Muscle of back (tissue), 3 donors: ENCODE measurements at regions not wholly inside any gene's neighbourhood (a gene's known extent, or its start where the extent isn't known, plus 50 kb on each side); places are given as distances from the start of the nearest gene placed in this dataset.
"Not testable (repeated sequence)": the region's sequence is repeated elsewhere in the genome, so short reads cannot be mapped to it uniquely, and the experiment has no call there.

ENCODE experiments used
- DNase-seq, 3 donors: peaks; one replicate each; pipeline versions ENCODE4 v3.0.0 to v3.0.0-alpha.2; 2013

DNA sequence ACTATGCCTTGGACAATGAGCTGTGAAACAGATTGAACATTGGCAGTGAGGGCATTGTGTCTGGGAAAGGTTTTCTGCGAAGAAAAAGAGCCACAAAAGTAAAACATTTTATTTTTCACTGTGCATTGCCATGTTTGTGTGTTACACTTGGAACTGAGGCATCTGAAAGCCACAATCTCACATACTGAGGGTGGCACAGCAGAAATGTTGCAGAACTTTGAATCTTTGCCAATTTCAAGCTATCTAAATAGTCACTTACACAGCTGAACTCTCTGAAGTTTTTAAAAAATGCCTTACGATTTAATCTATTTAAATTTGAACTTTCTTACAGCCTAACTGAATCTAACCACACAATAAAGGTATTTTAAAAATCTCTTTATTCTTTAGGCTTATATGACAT lies 154.1 kb upstream of the GRM7 start:
- no peak for DNase-seq

DNA sequence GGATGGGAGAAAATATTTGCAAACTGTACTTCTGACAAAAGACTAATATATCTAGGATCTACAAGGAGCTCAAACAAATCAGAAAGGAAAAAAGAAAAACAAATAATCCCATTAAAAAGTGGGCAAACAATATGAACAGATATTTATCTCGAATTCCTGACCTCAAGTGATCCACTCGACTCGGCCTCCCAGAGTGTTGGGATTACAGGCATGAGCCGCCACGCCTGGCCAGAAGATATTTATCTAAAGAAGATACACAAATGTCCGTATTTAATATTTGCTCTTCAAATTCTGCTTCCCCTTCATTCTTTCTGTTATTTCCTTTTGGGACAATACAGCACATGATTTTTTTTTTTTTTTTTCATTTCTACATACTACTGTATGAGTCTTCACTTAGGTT lies 151.7 kb upstream of the GRM7 start:
- DNase-seq = no peak

DNA sequence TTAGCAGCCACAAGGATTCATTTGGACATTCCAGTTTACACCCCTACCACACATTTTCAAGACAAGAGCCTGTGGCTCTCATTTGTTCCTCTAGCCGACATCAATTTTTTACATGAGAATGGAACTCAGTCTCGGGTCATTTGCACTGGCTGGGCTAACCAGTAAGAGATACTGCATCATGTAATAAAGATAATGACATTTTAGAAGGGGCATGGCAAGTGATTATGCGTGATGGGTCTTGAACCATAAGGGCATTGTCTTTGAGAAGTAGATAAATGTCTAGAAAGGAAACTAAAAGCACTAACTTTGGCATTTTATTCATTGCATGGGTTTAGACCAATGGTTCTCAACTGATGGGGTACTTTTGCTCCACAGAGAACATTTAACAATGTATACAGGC lies 146.0 kb upstream of the GRM7 start:
- no peak for DNase-seq

DNA sequence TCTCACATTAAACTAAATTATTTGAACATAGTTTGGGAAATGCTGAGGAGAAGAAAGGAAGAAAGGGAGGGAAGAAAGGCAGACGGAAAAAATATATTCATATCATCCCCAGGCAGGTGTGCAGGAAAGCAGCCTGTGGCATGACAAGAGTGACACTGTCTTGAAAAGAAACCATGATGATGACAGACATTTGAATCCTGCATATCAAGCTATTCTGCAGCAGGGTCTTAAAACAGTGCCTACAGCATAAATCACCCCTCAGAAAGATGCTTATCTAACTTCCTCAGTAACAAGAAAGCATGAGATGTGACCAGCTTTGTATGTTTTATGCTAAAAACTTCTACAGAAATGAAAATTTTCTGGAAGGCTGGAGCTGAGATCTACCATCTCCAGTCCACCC lies 144.5 kb upstream of the GRM7 start:
- no peak for DNase-seq

DNA sequence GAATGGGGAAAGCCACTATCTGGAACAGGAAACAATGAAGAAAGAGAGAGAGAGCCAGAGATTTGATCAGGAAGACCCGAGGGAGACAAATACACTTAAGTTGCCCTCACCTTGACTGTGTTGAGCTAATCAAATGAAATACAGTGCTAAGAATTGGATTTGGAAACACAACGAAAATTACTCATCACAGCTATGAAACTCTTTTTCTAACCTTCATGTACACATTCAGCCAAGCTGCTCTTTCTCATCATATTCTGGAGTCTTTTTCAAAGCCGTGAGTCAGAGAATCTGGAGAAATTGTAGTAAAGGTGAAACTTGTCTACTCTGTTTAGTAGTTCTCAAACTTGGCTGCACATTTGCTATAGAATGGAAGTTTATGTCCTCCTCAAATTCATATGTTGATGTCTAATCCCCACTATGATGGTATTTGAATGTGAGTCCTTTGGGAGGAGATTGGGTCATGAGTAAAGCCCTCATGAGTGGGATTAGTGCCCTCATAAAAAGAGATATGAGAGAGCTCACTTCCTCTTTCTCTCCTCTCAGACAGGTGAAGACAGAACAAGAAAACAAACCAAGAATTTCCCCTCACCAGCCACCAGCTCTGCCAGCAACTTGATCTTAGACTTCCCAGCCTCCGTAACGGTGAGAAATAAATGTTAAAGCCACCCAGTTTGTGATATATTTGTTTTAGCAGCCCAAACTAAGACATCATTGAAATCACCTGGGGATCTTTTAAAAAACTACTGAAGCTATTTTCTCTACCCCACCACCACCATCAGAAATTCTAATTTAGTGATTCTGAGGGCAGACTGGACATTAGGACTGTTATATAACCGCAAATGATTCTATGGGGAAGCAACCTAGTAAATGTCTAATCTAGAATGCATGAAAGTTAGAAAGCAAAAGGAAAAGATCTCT lies 143.6 kb upstream of the GRM7 start:
- no peak for DNase-seq

DNA sequence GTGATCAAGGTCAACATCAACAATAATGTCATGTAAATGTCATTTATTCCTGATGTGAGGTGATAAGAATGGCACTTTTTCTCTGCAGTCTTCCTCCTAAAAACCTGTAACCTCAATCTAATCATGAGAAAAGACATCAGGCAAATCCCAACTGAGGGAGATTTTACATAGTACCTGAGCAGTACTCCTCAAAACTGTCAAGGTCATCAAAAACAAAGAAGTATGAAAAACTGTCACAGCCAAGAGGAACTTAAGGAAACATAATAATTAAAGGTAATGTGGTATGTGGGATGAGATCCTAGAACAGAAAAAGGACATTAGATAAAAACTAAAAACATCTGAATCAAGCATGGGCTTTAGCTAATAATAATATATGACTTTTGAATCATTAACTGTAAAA lies 140.9 kb upstream of the GRM7 start:
- no peak for DNase-seq

DNA sequence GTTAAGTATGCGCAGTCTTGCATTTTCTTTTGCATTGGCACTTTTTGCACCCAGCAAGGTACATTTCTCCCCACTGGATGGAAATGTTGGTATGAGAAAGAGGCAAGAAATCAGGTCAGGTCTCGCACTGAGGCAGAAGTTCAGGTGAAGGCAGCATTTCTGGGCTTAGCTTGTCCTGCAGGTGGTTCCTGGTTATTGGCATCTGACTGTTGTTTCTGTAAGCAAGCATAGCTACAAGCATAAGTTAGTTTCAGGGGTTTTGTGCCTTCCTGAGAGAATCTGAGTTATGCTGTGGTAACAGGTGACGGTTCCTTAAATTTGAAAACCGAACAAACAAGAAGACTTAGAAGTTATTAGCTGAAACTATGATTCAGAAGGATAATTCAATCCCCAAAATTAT lies 139.4 kb upstream of the GRM7 start:
- DNase-seq = no peak

DNA sequence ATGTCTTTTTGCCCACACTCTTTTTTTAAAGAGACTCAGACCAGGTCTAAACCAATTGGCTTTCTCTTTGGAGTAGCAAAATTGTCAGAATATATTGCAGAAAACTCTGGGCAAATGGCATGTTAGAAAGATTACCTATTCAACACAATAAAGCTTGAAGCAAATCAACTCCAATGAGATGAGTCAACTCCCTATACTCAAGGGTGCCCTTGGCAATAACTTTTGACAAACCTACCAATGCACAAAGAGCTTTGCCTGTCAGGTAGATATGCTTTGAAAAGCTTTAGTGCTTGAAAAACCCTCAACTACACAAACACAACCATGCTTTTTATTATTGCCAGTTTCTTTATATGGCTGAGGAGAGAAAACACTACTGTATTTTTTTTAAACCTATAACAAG lies 137.7 kb upstream of the GRM7 start:
- no peak for DNase-seq

DNA sequence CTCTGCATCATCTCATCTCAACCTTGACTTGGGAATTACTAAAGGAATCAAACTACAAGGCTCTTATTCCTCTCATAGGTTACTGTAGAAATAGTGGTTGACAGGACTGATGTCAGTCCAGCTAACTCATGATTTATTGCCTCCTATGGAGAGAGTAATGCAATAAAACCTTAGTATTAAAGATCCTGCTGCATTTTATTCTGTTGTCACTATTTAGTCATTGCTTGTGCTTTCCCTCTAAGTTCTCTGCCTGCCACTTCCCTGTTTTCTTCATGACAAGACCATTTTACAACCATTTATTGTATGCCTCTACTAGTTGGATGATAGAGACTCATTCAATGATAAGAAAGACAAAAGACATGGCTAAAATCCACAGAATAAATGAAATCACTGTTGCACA lies 134.1 kb upstream of the GRM7 start:
- no peak for DNase-seq

DNA sequence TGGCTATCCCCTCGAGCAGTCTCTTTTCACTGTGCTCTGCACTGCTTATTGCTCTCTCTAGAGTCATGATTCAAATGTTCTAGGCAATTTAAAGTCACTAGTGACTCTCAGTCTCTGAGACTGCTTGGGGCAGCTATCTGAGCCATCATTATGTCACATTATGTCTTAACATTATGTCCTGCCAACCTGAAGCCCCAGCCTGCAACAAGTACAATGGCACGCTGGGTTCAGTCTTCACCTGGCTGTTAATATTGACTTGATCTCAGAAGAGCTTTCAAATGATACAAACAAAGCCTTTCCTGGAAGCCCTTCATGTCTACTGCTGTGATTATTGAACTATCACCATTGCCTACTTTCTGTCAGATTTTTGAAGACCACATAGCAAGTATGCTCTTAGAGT lies 128.1 kb upstream of the GRM7 start:
- DNase-seq = no peak

DNA sequence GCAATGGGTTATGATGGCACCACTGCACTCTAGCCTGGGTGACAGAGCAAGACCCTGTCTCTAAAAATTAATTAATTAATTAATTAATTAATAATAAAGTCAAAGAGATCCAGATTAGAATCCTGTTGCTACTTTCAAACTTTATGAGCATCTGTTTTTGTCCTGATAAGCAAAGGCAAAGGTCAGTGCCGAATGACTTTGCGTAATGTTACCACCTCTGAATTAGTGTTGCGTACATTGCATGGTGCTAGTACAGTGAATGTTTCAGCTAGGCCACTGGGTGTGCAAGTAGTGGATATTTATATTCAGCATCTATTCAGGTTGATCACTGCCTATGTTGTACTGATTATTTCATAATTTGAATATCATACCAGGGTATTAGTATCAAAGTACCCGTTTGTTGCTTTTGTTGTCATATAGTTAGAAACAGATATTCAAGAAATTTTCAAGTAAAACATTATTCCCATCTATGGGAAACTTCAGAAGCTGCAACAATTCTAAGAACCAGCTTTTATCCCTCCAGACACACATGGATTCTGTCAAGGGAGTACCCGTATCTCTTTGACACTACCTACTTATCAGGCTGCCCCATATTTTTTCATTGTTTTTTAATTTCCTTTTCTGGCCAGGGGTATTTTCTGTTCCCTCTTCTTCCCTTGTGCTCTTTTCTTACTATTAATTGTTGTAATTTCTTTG lies 127.1 kb upstream of the GRM7 start:
- no peak for DNase-seq

DNA sequence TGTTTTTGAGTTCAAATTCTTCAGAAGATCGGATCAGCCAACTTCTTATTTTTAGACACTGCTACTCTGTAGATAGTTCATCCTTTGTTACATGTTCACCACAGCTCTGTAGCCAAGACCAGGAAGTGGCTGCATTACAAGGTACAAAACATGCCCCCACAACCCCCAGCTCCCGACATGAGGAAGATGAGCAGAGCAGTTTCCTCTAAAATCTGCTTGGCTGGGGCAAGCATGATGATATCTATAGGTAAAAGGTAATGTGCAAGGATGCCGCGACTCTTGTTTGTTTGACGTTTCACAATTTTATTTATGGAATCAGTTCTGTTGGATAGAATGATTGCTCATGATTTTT lies 126.5 kb upstream of the GRM7 start:
- no peak for DNase-seq

DNA sequence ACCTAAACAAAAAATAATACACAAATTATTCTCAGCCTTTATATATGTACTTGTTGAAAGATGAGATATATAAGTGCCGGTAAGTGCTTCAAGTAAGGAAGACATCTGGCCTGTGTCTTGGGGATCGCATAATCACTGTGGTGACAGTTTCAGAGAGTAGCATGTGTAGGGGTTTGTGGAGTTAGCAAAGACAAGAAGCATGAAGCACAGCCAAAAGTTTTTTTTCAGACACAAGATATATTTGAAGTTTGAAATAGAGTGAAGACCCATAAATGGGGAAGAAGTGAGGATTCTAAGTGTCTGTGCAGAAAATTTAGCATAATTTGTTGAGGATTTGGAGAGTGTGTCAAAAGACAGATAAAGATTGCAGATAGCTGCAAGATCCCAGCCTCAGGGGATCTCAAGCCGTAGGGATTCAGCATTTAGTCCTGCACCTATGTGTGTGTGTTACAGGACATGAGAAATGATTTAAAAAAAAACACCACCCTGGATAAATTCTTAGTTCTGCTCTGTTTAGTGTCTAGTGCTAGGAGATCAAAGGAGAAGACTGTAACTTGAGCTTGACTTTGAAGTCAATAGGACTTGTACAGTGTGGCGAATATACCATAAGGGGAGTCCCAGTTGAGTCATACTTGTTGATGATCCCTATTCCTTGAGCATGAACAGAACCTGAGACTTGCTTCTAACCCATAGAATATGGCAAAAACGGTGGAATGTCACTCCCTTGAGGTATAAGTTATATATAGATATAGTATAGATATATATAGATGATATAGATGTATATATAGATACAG lies 123.9 kb upstream of the GRM7 start:
- DNase-seq = no peak

DNA sequence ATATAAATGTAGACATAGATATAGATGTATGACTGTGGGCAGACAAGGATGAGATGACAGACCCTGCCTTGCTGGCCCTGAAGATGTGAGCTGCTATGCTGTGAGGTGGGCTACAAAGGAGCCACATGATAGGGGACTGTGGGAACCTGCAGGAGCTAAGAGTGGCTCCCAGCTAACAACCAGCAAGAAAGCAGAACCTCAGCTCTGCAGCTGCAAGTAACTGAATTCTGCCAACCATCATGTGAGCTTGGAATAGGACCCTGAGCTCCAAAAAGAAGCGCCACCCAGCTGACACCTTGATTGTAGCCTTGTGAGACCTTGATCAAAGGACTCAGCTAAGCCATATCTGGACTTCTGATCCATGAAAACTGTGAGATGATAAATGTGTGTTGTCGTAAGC lies 123.3 kb upstream of the GRM7 start:
- no peak for DNase-seq

DNA sequence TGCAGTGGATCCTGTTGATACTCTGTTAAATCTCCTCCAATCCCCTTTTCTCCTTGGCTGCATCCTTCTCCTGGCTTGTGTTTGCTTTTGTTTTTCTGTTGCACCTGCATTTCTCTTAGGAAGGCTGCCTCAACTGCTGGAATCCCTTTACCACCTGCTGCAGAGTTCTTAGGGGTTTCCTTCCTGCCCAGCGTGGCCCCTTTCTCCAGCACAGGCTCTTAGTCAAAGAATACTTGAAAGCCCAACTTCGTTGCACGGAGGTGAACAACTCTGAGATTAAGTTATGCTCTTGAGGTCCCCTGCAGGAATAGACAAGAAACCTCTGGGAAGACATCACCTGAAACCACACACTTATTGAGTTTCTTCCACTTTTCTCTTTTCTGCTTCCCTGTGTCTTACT lies 121.6 kb upstream of the GRM7 start:
- DNase-seq = no peak

DNA sequence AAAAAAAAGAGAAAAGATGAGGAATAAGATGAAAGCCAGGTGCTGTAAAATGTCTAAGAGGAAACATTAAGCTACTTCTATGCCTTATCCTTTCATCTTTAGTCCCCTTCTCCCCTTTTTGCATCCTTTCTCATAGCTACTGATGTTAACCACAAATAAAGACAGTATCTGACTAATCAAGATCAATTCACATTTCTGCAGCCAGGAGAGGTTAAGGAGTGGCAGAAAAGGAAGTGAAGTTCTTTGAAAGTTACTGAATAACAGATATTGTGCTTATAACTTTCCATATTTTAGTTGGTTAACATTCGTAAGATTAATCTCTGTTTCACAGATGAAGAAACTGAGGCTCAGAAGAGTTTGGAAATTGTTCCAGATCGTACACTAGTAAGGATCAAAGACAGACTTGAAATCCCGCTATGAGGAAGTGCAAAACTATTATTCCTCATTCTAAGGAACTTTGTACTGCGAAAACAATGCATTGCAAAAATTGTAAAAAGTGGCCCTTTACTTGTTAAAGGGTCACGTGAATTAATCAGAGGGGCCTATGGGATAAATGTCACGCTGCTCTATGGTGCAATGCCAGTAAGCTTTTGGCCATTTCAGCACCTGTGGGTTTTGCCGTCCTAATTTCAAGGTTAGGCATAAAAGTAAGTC lies 117.7 kb upstream of the GRM7 start:
- DNase-seq = no peak

DNA sequence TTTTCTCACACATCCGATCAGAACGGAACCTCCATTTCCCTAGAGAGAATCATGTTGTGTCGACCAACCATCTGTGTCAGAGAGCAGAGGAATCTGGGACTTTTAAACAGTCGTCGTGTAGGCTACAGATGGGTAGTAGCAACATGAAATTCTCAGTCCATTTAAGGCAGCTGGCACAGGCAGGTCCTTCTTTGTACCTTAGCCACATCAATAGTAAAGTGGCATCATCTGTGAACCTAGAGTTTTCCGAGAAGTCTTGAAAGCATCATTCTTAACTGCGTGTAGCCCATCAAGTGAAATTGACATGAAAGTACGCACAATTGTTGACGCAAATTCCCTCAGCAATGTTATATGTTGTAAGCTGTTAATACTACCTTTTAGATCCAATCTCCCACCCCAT lies 114.5 kb upstream of the GRM7 start:
- no peak for DNase-seq

DNA sequence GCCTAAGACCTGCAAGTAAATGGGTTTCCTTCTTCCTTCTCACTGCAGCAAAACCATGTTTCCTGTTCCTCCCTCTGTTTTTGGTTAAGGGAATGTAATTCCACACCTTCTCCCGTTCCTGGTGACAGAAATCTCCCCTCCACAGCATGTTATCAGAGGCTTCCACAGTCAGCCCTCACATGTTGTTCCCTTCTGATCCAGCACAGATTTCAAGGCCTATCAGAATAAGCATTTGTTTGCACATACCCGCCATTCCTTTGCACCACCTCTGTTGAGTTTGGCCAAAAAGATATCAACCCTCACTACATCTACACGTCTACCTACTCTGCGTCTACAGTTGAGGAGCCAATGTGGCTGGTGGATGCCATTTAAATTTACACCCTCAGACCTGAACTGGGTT lies 113.9 kb upstream of the GRM7 start:
- DNase-seq = no peak

DNA sequence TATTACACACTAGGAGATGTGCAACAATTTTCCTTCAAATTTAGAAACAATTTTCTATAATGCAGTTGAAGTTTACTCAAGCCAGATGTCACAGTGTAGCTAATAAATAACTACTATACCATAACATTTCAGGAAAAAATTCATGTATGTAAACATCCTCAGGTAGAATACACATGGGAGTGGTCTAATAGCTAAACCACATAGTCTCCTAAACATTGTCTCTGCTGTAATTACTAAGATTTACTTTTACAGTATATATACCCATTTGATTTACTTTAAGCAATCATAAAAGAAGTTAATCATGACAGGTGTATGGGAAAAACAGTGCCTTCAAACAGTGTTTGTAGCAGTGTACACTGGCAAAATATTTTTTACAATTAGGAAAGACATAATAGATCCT lies 110.1 kb upstream of the GRM7 start:
- DNase-seq = no peak

DNA sequence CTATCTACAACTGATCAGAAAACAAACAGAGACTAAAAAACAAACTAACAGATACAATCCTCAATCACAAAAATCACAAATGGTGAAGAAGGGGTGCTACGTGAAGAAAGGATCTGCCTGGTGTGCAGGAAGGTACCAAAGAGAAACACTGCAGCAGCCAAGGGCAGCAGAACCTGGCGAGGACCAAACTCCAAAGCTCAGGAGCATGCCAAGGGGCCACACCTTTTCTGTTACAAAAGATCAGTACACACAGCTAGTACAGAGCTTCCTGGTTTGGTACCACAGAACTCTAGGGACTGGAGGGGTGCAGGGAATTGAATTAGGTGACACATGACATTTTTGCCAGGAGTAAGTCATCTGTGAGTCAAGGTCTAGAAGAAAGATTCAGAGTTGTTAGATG lies 107.4 kb upstream of the GRM7 start:
- no peak for DNase-seq

DNA sequence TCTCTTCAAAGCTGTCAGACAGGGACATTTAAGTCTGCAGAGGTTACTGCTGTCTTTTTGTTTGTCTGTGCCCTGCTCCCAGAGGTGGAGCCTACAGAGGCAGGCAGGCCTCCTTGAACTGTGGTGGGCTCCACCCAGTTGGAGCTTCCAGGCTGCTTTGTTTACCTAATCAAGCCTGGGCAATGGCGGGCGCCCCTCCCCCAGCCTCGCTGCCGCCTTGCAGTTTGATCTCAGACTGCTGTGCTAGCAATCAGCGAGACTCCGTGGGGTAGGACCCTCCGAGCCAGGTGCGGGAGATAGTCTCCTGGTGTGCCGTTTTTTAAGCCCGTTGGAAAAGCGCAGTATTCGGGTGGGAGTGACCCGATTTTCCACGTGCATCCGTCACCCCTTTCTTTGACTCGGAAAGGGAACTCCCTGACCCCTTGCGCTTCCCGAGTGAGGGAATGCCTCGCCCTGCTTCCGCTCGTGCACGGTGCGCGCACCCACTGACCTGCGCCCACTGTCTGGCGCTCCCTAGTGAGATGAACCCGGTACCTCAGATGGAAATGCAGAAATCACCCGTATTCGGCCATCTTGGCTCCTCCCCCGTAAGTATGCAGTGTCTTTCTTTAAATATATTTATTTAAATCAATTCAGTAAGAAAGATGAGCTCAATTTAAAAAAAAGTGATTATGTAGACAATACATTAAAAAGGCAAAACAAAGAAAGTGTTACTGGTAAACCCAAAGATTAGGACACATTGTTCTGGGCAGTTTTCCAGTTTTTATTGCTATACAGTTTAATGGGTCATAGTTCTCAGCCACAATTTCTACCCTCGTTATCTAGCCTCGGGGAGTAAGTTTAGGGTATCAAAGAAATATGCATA lies 91.2 kb upstream of the GRM7 start:
- DNase-seq = not testable (repeated sequence)

DNA sequence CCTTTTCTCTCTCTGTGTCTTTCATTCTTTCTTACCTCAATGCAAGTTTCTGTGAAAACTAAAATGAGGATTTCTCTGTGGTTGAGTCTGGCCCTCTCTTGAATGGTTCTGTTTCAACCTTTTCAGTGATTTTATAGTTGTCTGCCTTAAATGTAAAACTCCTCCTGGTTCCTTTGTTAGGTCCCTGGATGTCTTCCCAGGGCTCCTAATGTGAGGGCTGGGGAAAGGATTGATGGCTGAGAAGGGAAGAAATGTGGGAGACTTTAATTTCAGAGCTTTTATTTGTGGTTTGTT lies 90.6 kb upstream of the GRM7 start:
- DNase-seq = no peak
